ENCODE measurements at regions not wholly inside any gene's neighbourhood (a gene's known extent, or its start where the extent isn't known, plus 50 kb on each side); places are given as distances from the start of the nearest gene placed in this dataset.

- Histone ChIP-seq H3K27me3 (replicated peaks; ENCODE audit: control insufficient read depth, insufficient read depth, low read length) (no peaks in the 10 kb centered on the region), H3K36me3 (ENCODE audit: control insufficient read depth, insufficient read depth, low read length) (no peaks in the 10 kb centered on the region), H3K4me3 (replicated peaks; ENCODE audit: low read depth, low read length) (no peak overlapping the region)
- DNase-seq (ENCODE audit: extremely low read depth, insufficient read length) = no peak
- no peak for TF ChIP-seq CTCF (IDR thresholded peaks at IDR 0.05; ENCODE audit: insufficient read depth, low read length, poor library complexity, severe bottlenecking)
Measured at GRCh38 chr20:53870426-53871315, 199.7 kb downstream of the BCAS1 start.

GRCh38 chr20:53869466-53870258, 200.7 kb downstream of the BCAS1 start:
- no peaks in the 10 kb centered on the region for H3K36me3 ChIP-seq (ENCODE audit: control insufficient read depth, insufficient read depth, low read length)
- TF ChIP-seq CTCF (IDR thresholded peaks at IDR 0.05; ENCODE audit: insufficient read depth, low read length, poor library complexity, severe bottlenecking) = peak; percentile 83
- no peak overlapping the region for H3K4me3 ChIP-seq (replicated peaks; ENCODE audit: low read depth, low read length)
- H3K27me3 ChIP-seq (replicated peaks; ENCODE audit: control insufficient read depth, insufficient read depth, low read length) = no peaks in the 10 kb centered on the region
- peak; percentile 58 for DNase-seq (ENCODE audit: extremely low read depth, insufficient read length)

- Histone ChIP-seq H3K4me3 (replicated peaks; ENCODE audit: low read depth, low read length) (no peak overlapping the region), H3K27me3 (replicated peaks; ENCODE audit: control insufficient read depth, insufficient read depth, low read length) (no peaks in the 10 kb centered on the region), H3K36me3 (ENCODE audit: control insufficient read depth, insufficient read depth, low read length) (no peaks in the 10 kb centered on the region)
- DNase-seq (ENCODE audit: extremely low read depth, insufficient read length) = no peak
- no peak for TF ChIP-seq CTCF (IDR thresholded peaks at IDR 0.05; ENCODE audit: insufficient read depth, low read length, poor library complexity, severe bottlenecking)
Measured at GRCh38 chr20:53867741-53868351, 202.5 kb downstream of the BCAS1 start.

GRCh38 chr20:53866794-53867740, 203.3 kb downstream of the BCAS1 start:
- peak; percentile 47 for DNase-seq (ENCODE audit: extremely low read depth, insufficient read length)
- H3K36me3 ChIP-seq (ENCODE audit: control insufficient read depth, insufficient read depth, low read length) = no peaks in the 10 kb centered on the region
- no peak overlapping the region for H3K4me3 ChIP-seq (replicated peaks; ENCODE audit: low read depth, low read length)
- no peak for TF ChIP-seq CTCF (IDR thresholded peaks at IDR 0.05; ENCODE audit: insufficient read depth, low read length, poor library complexity, severe bottlenecking)
- H3K27me3 ChIP-seq (replicated peaks; ENCODE audit: control insufficient read depth, insufficient read depth, low read length) = no peaks in the 10 kb centered on the region
